PC-3 (cell line): ENCODE measurements at regions not wholly inside any gene's neighbourhood (a gene's known extent, or its start where the extent isn't known, plus 50 kb on each side); places are given as distances from the start of the nearest gene placed in this dataset.

Source experiments
- EZH2 ChIP-seq: fragments of 300-600 bp; sonication (generic); IDR thresholded peaks from one replicate; pipeline ENCODE4 v1.6.1; 2017; ENCODE audit warnings: antibody characterized with exemption, mild to moderate bottlenecking, low read length; ENCODE audit not compliant: unreplicated experiment
- EZH2phosphoT487 ChIP-seq: fragments of 300-600 bp; sonication (generic); IDR thresholded peaks from 2 replicates; pipeline ENCODE4 v1.6.1; 2018; ENCODE audit warnings: mild to moderate bottlenecking, antibody characterized with exemption, low read length, borderline replicate concordance
- TF ChIP-seq, protein P1 (sequence below): fragments of 300-600 bp; sonication (generic); conservative IDR thresholded peaks from 2 replicates; pipeline ENCODE4 v1.5.1; 2017; ENCODE audit warnings: antibody characterized with exemption, low read depth, mild to moderate bottlenecking, low read length

DNA sequence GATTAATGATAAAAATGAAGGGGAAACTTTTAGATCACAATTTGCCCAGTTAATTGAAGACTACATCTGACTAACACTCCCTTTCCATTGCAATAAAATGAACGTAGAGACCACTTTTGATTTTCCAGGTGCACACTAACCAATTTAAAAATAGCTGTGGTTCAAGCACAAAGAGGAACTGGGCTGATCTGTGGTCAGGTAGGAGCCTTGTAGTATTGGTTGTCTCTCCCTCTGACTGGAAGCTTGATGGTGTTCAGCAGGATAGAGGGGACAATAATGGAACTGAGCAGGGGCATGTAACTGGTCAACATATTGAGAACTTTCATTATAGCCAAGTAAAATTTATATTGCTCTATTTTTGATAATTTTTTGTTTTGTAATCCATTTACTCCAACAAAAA is 886.8 kb upstream of the SEMA6A start:
- TF ChIP-seq, protein P1, sequence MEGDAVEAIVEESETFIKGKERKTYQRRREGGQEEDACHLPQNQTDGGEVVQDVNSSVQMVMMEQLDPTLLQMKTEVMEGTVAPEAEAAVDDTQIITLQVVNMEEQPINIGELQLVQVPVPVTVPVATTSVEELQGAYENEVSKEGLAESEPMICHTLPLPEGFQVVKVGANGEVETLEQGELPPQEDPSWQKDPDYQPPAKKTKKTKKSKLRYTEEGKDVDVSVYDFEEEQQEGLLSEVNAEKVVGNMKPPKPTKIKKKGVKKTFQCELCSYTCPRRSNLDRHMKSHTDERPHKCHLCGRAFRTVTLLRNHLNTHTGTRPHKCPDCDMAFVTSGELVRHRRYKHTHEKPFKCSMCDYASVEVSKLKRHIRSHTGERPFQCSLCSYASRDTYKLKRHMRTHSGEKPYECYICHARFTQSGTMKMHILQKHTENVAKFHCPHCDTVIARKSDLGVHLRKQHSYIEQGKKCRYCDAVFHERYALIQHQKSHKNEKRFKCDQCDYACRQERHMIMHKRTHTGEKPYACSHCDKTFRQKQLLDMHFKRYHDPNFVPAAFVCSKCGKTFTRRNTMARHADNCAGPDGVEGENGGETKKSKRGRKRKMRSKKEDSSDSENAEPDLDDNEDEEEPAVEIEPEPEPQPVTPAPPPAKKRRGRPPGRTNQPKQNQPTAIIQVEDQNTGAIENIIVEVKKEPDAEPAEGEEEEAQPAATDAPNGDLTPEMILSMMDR, result no peak
- TF ChIP-seq EZH2 (no peak), EZH2phosphoT487 (no peak)
